ENCODE measurements at regions not wholly inside any gene's neighbourhood (a gene's known extent, or its start where the extent isn't known, plus 50 kb on each side); places are given as distances from the start of the nearest gene placed in this dataset.

DNA sequence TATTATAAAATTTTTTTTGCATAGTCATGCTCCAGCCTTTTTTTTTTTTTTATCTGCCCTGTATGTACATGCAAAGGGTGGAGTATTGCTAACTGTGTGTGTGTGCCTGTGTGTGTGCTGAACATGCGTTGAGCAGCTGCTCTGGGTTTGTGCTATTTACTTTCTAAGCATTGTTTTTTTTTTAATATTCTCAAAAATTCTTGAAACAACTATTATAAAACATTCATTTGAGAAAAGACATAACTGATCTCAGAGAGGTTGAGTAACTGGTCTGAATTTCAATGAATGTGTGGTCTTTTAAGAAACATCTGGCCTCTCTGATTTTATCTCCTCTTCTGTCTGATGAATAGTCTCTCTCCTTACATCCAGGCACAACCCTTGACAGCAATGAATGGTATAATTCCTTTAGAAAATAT lies 366.0 kb upstream of the SLC14A2 start:
- in situ Hi-C loops (cut with MboI; ENCODE audit: low pct_unique_long_range_greater_than_20kb, low sequenced_read_pairs, unreplicated experiment): no loop called here
- DNase-seq (ENCODE audit: low spot score): no peak
- TF ChIP-seq, protein P1, sequence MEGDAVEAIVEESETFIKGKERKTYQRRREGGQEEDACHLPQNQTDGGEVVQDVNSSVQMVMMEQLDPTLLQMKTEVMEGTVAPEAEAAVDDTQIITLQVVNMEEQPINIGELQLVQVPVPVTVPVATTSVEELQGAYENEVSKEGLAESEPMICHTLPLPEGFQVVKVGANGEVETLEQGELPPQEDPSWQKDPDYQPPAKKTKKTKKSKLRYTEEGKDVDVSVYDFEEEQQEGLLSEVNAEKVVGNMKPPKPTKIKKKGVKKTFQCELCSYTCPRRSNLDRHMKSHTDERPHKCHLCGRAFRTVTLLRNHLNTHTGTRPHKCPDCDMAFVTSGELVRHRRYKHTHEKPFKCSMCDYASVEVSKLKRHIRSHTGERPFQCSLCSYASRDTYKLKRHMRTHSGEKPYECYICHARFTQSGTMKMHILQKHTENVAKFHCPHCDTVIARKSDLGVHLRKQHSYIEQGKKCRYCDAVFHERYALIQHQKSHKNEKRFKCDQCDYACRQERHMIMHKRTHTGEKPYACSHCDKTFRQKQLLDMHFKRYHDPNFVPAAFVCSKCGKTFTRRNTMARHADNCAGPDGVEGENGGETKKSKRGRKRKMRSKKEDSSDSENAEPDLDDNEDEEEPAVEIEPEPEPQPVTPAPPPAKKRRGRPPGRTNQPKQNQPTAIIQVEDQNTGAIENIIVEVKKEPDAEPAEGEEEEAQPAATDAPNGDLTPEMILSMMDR (IDR thresholded peaks at IDR 0.05; ENCODE audit: extremely low read depth, insufficient read depth, missing control alignments): no peak

DNA sequence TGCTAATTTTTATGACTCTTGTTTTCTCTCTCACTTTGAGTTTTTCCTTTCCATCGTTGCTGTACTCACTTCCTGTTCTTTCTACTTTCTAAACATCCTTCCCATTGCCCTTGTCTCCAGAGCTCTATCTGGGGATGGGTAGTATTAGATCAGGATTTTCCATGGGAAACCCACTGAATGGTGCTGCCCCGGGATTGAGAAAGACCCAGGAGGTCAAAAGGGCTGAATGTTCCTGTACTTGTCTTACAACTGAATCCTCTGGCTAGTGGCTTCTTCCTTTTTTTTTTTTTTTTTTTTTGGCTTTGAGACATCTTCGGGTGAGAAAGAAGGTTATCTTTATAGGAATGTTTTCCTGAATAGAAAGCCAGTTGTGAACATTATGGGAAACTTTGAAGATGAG lies 364.8 kb upstream of the SLC14A2 start:
- TF ChIP-seq, protein P1 (IDR thresholded peaks at IDR 0.05; ENCODE audit: extremely low read depth, insufficient read depth, missing control alignments): no peak
- DNase-seq (ENCODE audit: low spot score): no peak
- in situ Hi-C loops (cut with MboI; ENCODE audit: low pct_unique_long_range_greater_than_20kb, low sequenced_read_pairs, unreplicated experiment): no loop called here

DNA sequence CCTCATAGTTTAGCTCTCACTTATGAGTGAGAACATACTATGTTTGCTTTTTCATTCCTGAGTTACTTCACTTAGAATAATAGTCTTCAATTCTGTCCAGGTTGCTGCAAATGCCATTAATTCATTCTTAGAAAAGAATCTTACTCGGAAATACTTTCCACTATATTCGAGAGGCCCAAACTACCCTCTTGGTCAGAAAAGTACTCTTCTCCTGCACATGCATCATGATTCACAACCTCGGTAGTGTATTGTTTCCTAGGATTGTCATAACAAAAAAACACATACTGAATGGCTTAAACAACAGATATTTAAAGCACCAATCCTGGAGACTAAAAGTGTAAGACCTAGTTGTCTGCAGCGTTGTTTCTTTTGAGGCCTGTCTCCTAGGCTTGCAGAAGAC lies 364.0 kb upstream of the SLC14A2 start:
- TF ChIP-seq, protein P1 (IDR thresholded peaks at IDR 0.05; ENCODE audit: extremely low read depth, insufficient read depth, missing control alignments): no peak
- no peak for DNase-seq (ENCODE audit: low spot score)
- in situ Hi-C loops (cut with MboI; ENCODE audit: low pct_unique_long_range_greater_than_20kb, low sequenced_read_pairs, unreplicated experiment): no loop called here

DNA sequence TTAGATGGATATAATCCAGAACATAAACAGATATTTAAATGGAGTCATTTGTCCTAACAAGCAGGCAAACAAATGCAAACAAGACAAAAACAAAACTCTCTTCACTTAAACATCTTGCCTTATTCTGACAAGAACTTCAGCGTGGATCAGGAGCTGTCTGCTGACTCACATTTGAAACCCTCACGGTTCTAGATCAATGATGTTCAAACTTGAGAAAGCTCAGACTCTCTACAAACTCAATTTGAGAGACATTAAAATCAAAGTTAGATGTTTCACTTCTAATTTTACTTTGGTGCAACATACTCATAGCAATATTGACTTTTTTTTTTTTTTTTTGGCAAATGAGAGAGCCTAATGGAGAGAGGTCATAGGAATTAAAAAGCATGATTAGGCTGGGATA lies 362.8 kb upstream of the SLC14A2 start:
- TF ChIP-seq, protein P1 (IDR thresholded peaks at IDR 0.05; ENCODE audit: extremely low read depth, insufficient read depth, missing control alignments): no peak
- DNase-seq (ENCODE audit: low spot score): peak; percentile 18
- in situ Hi-C loops (cut with MboI; ENCODE audit: low pct_unique_long_range_greater_than_20kb, low sequenced_read_pairs, unreplicated experiment): no loop called here

DNA sequence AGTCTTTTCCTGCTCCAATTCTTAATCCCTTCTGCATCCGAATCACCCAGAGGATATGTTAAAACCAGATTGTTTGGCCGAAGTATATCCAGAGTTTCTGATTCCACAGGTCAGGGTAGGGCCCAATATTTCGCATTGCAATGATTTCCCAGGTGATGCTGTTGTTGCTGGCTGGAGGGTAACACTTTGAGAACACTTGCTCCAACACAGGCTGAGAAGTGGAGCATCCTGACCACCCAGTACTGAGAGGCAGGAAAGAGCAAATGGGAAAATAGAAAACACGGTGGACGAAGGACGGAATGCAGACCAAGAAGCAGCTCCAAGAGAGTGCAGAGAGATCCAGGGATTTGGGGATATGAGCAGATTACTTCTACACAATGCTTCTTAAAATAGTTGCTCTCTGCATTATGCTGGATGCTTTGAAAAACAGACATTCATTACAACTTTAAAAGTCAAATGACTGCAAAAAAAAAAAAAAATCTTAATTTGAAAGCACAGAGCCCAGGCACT lies 362.2 kb upstream of the SLC14A2 start:
- in situ Hi-C loops (cut with MboI; ENCODE audit: low pct_unique_long_range_greater_than_20kb, low sequenced_read_pairs, unreplicated experiment): no loop called here
- no peak for DNase-seq (ENCODE audit: low spot score)
- TF ChIP-seq, protein P1 (IDR thresholded peaks at IDR 0.05; ENCODE audit: extremely low read depth, insufficient read depth, missing control alignments): no peak

DNA sequence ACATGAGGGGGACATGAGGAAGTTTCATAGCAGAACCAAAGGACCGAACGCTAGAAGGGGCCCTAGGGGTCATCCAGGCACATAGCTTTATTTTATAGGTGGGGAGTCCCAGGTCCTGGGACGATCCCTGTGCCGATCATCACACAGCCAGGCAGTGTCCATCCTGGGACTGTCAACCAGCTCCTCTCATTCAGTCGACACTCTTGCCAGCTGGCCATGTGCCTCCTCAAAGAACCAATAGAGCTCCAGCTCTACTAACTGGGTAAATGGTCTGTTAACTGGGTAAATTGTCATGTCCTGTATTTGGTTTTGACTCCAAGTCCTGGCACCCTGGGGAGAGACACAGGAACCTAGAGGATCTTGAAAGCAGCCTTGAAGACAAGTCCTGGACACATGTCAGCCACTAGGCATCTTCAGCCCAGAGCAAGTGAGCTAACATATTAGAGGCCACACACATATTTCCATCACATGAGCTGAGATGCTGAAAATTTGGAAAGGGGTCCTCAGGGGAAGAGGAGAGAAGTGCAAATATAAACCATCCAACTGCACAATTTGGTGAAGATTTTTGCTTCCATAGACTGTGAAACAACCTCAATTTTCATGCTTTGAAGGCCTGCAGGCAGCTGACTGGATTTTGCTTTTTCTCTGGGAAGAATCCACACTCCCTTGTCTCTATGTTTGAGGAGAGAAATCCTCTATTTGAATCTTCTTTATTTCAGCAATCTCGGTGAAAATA lies 361.1 kb upstream of the SLC14A2 start:
- in situ Hi-C loops (cut with MboI; ENCODE audit: low pct_unique_long_range_greater_than_20kb, low sequenced_read_pairs, unreplicated experiment): no loop called here
- TF ChIP-seq, protein P1 (IDR thresholded peaks at IDR 0.05; ENCODE audit: extremely low read depth, insufficient read depth, missing control alignments): no peak
- no peak for DNase-seq (ENCODE audit: low spot score)

Data from GM13977 (cell line).